Neural cell (in vitro differentiated cells): ENCODE measurements at regions not wholly inside any gene's neighbourhood (a gene's known extent, or its start where the extent isn't known, plus 50 kb on each side); places are given as distances from the start of the nearest gene placed in this dataset.

Experiments
- CTCF ChIP-seq: fragments of 450-650 bp; IDR thresholded peaks from 2 replicates; pipeline ENCODE4 v1.5.1; 2014; ENCODE audit warnings: antibody characterized with exemption, mild to moderate bottlenecking, moderate library complexity; ENCODE audit not compliant: poor library complexity, severe bottlenecking
- EP300 ChIP-seq: fragments of 450-650 bp; conservative IDR thresholded peaks from 2 replicates; pipeline ENCODE4 v1.6.1; 2014; ENCODE audit warnings: antibody characterized with exemption, mild to moderate bottlenecking, moderate library complexity; ENCODE audit not compliant: poor library complexity, severe bottlenecking
- EZH2 ChIP-seq: fragments of 200-600, 300-800 bp; shearing (Covaris generic), sonication (generic); IDR thresholded peaks from 2 replicates; pipeline ENCODE4 v1.6.1; 2014; ENCODE audit warnings: antibody characterized with exemption, low read length, borderline replicate concordance, mild to moderate bottlenecking; ENCODE audit not compliant: insufficient read depth, poor library complexity, severe bottlenecking
- POLR2AphosphoS5 ChIP-seq: IDR thresholded peaks from 2 replicates; pipeline ENCODE4 v1.6.1; 2012
- RAD21 ChIP-seq: fragments of 450-650 bp; conservative IDR thresholded peaks from 2 replicates; pipeline ENCODE4 v1.6.1; 2014; ENCODE audit warnings: antibody characterized with exemption, mild to moderate bottlenecking, moderate library complexity
- REST ChIP-seq: IDR thresholded peaks from 2 replicates; pipeline ENCODE4 v1.6.1; 2012; ENCODE audit warnings: borderline replicate concordance
- SMC3 ChIP-seq: fragments of 450-650 bp; conservative IDR thresholded peaks from 2 replicates; pipeline ENCODE4 v1.6.1; 2014; ENCODE audit warnings: antibody characterized with exemption, mild to moderate bottlenecking, moderate library complexity; ENCODE audit not compliant: poor library complexity
- TAF1 ChIP-seq: IDR thresholded peaks from 2 replicates; pipeline ENCODE4 v1.6.1; 2012; ENCODE audit warnings: low read depth

GRCh38 chr3:117756563-117756962, 1047.0 kb downstream of the TUSC7 start:
- TF ChIP-seq CTCF (no peak), POLR2AphosphoS5 (no peak), EZH2 (no peak), REST (no peak), EP300 (no peak), RAD21 (no peak), TAF1 (no peak), SMC3 (no peak)
